HEK293 (cell line): ENCODE measurements at regions not wholly inside any gene's neighbourhood (a gene's known extent, or its start where the extent isn't known, plus 50 kb on each side); places are given as distances from the start of the nearest gene placed in this dataset.

ENCODE experiments used
- CTCF ChIA-PET: fragments of 350-600 bp; formaldehyde crosslinking; extraction: SDS; loops from one replicate; lab custom pipeline; 2021; ENCODE audit warnings: antibody characterized with exemption; lab: Yijun Ruan, JAX
- POLR2A ChIA-PET: fragments of 300-600 bp; formaldehyde crosslinking; extraction: SDS; loops from one replicate; lab custom pipeline; 2020; ENCODE audit warnings: antibody characterized with exemption, inconsistent platforms; lab: Yijun Ruan, JAX
- H3K27ac ChIP-seq: fragments of 200-500 bp; sonication (Bioruptor generic); 2 replicates; pipeline ENCODE4 v1.5.1; 2014; ENCODE audit warnings: low read depth, low read length, control low read depth, inconsistent platforms; ENCODE audit errors: extremely low read depth
- H3K36me3 ChIP-seq, 2 experiments: fragments of 200-500 bp in 1 of 2; sonication (Bioruptor generic) in 1 of 2; 1 replicate in 1 of 2; 2 replicates in 1 of 2; pipeline ENCODE4 v1.5.1; 2014 to 2017; ENCODE audit warnings: inconsistent platforms in 2 of 2, low read length in 2 of 2; ENCODE audit not compliant: control insufficient read depth in 2 of 2, insufficient read depth in 1 of 2
- H3K4me1 ChIP-seq: fragments of 200-500 bp; sonication (Bioruptor generic); 2 replicates; pipeline ENCODE4 v1.5.1; 2014; ENCODE audit warnings: mild to moderate bottlenecking, low read length, inconsistent platforms; ENCODE audit not compliant: control insufficient read depth, insufficient read depth
- H3K4me3 ChIP-seq: 2 replicates; pipeline ENCODE4 v1.5.1; 2011; ENCODE audit warnings: low read depth, mild to moderate bottlenecking, control low read depth, low read length, moderate library complexity
- H3K9me3 ChIP-seq: fragments of 200-500 bp; sonication (Bioruptor generic); 2 replicates; pipeline ENCODE4 v1.5.1; 2014; ENCODE audit warnings: low read depth, low read length, inconsistent platforms; ENCODE audit not compliant: control insufficient read depth, insufficient read depth
- EGR2 ChIP-seq: fragments of 450-650 bp; formaldehyde crosslinking; IDR thresholded peaks from 2 replicates; pipeline ENCODE4 v1.5.1; 2016; ENCODE audit warnings: low read depth, missing biosample characterization, missing genetic modification characterization
- HOXC10 ChIP-seq: sonication (generic); formaldehyde crosslinking; IDR thresholded peaks from 2 replicates; pipeline ENCODE4 v1.8.1; 2023; ENCODE audit warnings: mild to moderate bottlenecking, missing genetic modification reagents
- SP2 ChIP-seq: fragments of 450-650 bp; formaldehyde crosslinking; IDR thresholded peaks from 2 replicates; pipeline ENCODE4 v1.5.1; 2016; ENCODE audit warnings: missing biosample characterization, missing genetic modification characterization
- YY1 ChIP-seq: fragments of 450-650 bp; formaldehyde crosslinking; IDR thresholded peaks from 2 replicates; pipeline ENCODE4 v1.5.1; 2018; ENCODE audit warnings: missing biosample characterization, missing genetic modification characterization
- ZNF600 ChIP-seq: fragments of 450-650 bp; formaldehyde crosslinking; IDR thresholded peaks from 2 replicates; pipeline ENCODE4 v1.5.1; 2016; ENCODE audit warnings: missing biosample characterization, missing genetic modification characterization
- ZNF768 ChIP-seq: fragments of 450-650 bp; formaldehyde crosslinking; IDR thresholded peaks from 2 replicates; pipeline ENCODE4 v1.5.1; 2018; ENCODE audit warnings: missing biosample characterization, mild to moderate bottlenecking, missing genetic modification characterization
- TF ChIP-seq, protein P1 (sequence below): sonication (generic); formaldehyde crosslinking; IDR thresholded peaks from 2 replicates; pipeline ENCODE4 v1.8.1; 2022; ENCODE audit warnings: mild to moderate bottlenecking, moderate library complexity, missing genetic modification reagents
- TF ChIP-seq, protein P2 (sequence below): fragments of 450-650 bp; IDR thresholded peaks from 2 replicates; pipeline ENCODE4 v1.5.1; 2018; ENCODE audit warnings: missing biosample characterization, mild to moderate bottlenecking, missing genetic modification characterization

DNA sequence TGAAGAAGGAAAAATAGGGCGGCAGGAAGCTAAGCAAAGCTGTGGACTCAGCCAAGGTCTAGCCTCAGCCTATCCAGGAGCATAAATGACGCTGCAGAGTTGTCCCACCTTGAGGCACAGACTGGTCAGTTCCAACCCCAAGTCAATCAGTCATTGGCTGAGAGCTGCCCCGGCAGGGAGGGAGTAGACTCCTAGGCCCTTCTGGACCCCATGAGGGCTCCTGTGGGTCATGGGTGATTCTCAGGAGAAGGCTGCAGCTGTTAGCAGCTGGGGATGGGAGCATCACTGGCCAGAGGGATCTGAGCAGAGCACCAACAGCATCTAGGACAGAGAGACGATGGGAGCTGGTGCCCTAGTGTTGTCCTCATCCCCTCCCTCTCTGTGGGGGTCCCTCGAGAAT is 51.8 kb upstream of the ESRRB start:
- POLR2A ChIA-PET: no interaction called here
- H3K4me3 ChIP-seq: no peak overlapping the region
- TF ChIP-seq HOXC10 (CRISPR knock-in tag): no peak
- no peak for TF ChIP-seq YY1 (tag by site-specific recombination)
- TF ChIP-seq, protein P1, sequence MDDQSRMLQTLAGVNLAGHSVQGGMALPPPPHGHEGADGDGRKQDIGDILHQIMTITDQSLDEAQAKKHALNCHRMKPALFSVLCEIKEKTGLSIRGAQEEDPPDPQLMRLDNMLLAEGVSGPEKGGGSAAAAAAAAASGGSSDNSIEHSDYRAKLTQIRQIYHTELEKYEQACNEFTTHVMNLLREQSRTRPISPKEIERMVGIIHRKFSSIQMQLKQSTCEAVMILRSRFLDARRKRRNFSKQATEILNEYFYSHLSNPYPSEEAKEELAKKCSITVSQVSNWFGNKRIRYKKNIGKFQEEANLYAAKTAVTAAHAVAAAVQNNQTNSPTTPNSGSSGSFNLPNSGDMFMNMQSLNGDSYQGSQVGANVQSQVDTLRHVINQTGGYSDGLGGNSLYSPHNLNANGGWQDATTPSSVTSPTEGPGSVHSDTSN: no peak
- no peak for TF ChIP-seq SP2
- TF ChIP-seq EGR2 (tag by site-specific recombination): no peak
- TF ChIP-seq, protein P2, sequence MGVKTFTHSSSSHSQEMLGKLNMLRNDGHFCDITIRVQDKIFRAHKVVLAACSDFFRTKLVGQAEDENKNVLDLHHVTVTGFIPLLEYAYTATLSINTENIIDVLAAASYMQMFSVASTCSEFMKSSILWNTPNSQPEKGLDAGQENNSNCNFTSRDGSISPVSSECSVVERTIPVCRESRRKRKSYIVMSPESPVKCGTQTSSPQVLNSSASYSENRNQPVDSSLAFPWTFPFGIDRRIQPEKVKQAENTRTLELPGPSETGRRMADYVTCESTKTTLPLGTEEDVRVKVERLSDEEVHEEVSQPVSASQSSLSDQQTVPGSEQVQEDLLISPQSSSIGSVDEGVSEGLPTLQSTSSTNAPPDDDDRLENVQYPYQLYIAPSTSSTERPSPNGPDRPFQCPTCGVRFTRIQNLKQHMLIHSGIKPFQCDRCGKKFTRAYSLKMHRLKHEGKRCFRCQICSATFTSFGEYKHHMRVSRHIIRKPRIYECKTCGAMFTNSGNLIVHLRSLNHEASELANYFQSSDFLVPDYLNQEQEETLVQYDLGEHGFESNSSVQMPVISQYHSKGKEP: no peak
- TF ChIP-seq ZNF768 (tag by site-specific recombination): no peak
- no peak for TF ChIP-seq ZNF600
- H3K9me3 ChIP-seq: no peaks in the 10 kb centered on the region
- CTCF ChIA-PET: no interaction called here
- H3K4me1 ChIP-seq: no peaks in the 10 kb centered on the region
- no peak overlapping the region for H3K27ac ChIP-seq
- no peaks in the 10 kb centered on the region for H3K36me3 ChIP-seq
